GM18907 (cell line): ENCODE measurements at regions not wholly inside any gene's neighbourhood (a gene's known extent, or its start where the extent isn't known, plus 50 kb on each side); places are given as distances from the start of the nearest gene placed in this dataset.

Experiments used
- ATAC-seq: cut with Tn5 transposase; IDR thresholded peaks from one replicate; pipeline ENCODE4 v1.9.1; 2021; ENCODE audit warnings: mild to moderate bottlenecking, moderate library complexity; ENCODE audit not compliant: unreplicated experiment

GRCh38 chr13:33509642-33510229, 224.2 kb upstream of the STARD13 start:
- no peak for ATAC-seq

GRCh38 chr13:33510350-33510970, 224.9 kb upstream of the STARD13 start:
- no peak for ATAC-seq

DNA sequence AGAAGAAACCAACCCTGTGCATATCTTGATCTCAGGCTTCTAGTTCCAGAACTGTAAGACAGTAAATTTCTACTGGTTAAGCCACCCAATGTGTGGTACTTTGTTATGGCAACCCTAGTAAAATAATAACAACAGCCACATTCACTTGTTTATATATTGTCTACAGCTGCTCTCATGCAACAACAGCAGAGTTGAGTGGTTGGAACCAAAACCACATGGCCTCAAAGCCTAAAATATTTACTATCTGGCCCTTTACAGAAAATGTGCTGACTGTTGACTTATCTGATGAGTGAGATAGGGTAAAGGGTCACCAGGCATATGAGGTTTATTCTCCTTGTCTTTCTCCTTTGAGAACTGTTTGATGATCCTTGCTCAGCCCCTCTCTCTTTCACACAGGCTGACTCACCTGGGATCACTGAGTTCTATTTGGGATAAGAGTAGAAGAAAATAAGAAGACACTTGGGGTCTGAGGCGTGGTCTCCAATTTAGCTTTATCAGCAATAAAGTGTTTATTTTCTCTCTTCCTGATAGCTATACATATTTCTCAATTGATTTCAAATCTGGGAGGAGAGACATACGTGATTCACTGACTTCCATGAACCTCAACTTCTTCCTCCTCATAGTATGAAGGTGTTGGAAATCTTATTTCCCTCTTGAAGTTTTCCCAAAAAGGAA, 227.5 kb upstream of the STARD13 start:
- no peak for ATAC-seq

GRCh38 chr13:33514362-33514761, 228.8 kb upstream of the STARD13 start:
- ATAC-seq, result no peak

DNA sequence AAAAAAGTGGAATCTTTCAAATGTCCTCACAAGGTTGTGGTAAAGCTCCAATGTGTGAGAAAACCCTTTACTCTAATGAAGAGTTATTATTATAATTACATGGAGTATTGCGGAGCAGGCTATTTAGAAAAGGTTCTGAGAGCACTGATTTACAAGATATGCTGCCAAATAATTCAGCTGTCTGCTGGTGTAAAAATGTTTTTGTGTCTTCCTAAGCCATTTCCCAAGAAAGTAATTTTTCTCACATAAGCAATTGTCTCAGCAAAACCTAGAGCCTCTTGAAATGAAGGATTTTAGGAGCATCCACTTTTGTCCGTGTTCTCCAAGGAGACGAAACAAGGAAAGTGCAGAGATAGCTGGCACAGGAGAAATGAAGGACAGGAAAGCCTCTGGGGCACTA, 229.6 kb upstream of the STARD13 start:
- no peak for ATAC-seq

- ATAC-seq, result no peak
Observed at GRCh38 chr13:33518452-33518851, 232.9 kb upstream of the STARD13 start.

DNA sequence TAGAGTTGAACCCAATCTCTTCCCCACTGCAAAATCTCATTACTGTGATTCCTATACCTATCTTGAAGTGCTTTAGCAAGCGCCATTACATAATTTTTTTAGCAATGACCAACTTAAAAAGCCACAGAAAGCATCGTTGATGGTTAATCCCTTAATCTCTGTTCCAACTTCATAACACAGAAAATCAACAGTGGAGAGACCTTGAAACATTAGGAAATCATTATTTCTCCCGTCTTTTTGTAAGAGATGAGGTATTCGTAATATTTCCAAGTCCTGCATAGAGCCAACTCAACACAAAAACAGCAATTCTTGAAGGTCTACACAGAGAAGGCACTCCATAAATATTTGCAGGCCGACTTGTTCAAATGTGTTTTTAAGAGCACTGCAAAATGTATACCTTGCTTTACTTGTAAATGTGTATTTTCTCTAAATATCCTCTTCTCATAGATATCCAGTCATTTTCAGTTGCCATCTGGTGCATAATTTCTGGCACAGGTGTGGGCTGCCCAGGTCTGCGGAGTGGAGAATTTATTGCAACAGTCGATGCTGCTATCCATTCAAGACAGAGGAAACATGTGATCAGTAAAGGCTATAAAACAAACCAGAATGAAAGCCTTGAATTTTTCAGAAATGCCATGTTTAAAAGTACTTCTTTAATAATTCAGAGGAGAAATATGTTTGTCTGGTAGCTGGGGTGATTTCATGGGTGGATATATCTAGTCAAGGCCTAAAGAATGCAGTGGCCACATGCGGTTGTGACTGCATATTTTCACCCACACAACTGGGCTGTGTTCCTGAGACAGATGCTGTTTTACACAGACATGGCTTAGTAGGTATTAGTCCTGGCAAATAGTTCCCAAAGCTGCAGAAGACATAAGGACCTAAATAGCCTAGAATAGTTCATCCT, 234.3 kb upstream of the STARD13 start:
- no peak for ATAC-seq

DNA sequence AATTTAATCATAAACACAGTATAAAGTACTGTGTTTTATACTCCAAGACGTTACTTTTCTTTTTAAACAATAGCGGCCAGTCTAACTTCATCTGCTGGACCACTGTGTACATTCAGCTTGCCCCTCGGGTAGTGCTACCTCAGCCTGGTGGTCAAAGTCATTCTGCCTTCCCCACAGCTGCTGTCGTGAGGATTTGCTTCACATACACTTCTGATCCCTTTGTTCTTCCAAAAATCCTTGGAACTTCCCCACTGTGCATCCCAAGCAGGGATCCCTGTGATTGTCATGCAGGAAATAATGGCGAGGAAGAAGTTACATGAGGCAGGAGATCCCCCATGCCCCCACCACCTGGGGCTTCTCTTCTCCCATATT, 234.9 kb upstream of the STARD13 start:
- no peak for ATAC-seq

- no peak for ATAC-seq
Observed at GRCh38 chr13:33524086-33524485, 238.5 kb upstream of the STARD13 start.

- ATAC-seq, result no peak
Observed at GRCh38 chr13:33525763-33526162, 240.2 kb upstream of the STARD13 start.

- ATAC-seq, result no peak
Observed at GRCh38 chr13:33526718-33527117, 241.2 kb upstream of the STARD13 start.

GRCh38 chr13:33528896-33529295, 243.3 kb upstream of the STARD13 start:
- no peak for ATAC-seq

DNA sequence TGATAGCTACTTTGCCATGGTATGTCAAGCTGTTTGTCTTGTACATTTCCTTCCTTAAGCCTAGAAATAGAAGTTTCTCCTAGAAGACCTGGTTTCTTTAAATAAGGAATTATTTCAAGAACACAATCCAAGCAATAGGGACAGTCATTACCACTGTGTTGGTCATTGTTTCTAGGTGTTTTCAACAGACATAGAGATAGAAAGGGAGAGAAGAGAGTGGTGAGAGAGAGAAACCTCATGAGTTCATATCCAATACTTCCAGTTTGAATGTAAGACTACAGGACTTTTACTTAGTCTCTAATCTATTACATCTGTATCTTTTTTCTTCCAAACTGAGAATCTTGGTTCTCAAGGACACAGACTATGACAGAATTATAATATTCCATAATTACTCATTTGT, 245.9 kb upstream of the STARD13 start:
- no peak for ATAC-seq

DNA sequence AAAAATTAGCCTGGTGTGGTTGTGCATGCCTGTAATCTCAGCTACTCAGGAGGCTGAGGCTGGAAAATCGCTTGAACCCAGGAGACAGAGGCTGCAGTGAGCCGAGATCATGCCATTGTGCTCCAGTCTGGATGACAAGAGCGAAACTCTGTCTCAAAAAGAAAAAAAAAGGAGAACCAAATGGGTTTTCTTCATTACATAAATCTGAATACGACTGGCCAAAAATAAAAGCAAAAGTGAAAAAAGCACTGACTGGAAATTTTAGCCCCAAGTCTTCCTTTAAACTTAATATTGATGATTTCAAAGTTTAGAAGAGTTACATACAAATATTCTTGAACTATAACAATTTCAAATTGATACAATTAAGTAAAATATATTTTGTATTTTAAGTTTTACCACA, 249.5 kb upstream of the STARD13 start:
- no peak for ATAC-seq

- no peak for ATAC-seq
Observed at GRCh38 chr13:33536601-33537000, 251.0 kb upstream of the STARD13 start.

- ATAC-seq, result no peak
Observed at GRCh38 chr13:33537026-33537425, 251.5 kb upstream of the STARD13 start.

- no peak for ATAC-seq
Observed at GRCh38 chr13:33537676-33538075, 252.1 kb upstream of the STARD13 start.

DNA sequence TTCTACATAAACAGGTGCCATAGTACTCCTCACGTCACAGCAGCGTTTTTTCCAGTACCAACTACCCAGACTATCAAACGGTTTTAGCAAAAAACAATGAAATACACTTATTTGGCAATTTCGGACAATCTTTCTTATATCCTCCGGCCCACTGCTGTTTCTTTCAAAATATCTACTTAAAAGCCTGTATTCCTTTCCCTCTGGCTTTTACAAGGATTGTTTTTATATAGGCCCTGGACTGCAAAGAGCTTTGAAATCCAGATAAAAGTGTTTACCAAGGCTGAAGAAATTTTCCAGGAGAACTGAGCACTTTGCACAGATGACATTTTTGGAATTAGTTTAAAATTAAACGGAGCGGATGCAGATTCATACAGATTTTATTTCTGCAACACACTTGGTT, 255.9 kb upstream of the STARD13 start:
- ATAC-seq, result no peak

DNA sequence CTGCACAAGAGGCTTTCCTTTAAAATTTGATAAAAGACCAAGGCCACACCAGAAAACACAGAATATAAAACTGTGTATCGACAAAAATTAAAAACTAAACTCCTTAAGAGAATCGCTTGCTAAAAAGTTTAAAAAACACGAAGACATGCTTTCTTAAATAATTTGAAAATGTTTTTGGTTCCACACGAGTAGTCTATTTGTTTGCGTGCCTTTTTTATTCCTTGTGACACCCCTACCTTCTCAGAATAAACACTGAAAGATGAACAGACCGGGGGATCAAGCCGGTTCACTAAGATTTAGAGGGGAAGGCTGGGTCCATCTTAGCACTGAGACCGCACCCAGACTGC, 256.4 kb upstream of the STARD13 start:
- ATAC-seq, result no peak

DNA sequence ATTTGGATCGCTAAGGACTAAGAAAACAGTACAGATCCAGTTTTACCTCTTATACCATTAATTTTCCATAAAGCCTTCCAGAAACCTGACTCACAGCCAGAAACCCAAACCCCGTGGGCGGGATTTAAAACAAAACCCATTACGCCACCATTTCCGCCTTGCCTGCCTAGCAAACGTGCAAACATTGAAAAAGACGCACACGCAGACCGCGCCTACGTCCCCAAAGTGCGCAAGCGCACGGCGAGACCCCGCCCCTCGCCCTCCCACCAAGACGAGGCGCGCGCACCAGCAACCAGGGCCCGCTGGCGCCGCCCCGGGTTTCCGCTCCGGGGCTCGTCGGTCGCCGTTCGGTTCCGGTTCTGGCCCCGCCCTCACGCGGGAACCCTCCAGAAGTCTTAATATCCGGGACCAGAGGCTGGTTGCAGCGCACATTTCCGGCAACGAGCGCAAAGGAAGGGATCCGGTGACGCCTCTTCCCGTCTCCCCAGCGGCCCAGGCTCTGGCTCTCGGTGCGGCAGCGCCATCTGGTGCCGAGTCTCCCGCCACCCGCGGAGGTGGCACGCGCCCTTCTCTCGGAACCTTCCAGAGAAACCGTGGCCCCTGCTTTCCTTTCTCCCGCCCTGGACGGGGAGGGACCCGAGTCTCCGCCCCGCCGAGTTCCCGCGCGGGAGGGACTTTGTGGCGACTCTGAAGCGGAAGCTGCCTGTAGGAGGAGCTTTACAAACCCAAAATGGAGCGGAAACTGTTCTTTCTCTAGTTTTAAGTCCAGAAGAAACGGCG, 256.9 kb upstream of the STARD13 start:
- ATAC-seq, result peak; percentile 93

GRCh38 chr13:33543089-33543459, 257.5 kb upstream of the STARD13 start:
- ATAC-seq, result peak; percentile 3
